ENCODE measurements at regions not wholly inside any gene's neighbourhood (a gene's known extent, or its start where the extent isn't known, plus 50 kb on each side); places are given as distances from the start of the nearest gene placed in this dataset.

- ChIA-PET POLR2A (no interaction called here), CTCF (no interaction called here)
Measured at GRCh38 chr10:10396601-10397000, 621.1 kb upstream of the CELF2 start.

DNA sequence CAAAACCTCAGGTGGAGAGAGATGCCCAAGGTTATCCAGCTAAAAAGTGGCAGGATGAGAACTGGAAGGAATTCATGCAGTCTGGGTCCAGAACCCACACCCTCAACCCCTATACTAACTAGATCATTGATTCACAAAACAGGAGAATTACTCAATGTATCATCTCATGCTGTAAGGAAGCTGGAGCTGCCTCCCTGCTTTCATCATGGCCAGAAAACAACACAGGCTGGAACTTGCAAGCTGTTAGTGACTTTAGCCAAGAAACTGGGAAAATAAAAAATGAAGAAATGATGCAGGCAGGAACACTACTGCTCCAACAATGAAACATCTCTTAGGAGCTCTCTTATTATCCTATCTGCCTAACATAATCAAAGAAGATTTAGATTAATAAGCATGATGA lies 619.8 kb upstream of the CELF2 start:
- CTCF ChIA-PET: no interaction called here
- POLR2A ChIA-PET: no interaction called here

DNA sequence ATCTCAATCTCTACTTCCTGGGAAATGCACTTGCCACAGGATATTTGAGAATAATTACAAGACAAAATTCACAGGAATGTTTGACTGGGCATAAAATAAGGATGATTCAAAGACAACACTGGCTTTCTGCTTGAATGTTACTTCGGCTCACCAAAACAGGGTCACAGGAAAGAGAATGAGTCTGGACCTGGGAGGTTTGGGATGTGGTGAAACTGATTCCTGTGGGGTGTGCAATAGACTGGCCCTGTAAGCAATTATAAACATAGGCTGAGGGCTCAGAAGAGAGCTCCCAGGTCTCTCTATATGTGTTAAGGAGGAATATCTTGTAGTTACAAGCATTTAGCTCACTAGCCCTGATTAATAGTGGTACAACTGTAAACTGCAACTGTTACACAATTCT lies 613.9 kb upstream of the CELF2 start:
- ChIA-PET POLR2A (no interaction called here), CTCF (no interaction called here)

- ChIA-PET CTCF (no interaction called here), POLR2A (no interaction called here)
Measured at GRCh38 chr10:10417671-10418070, 600.0 kb upstream of the CELF2 start.

GRCh38 chr10:10418387-10418786 lies 599.3 kb upstream of the CELF2 start:
- ChIA-PET POLR2A (no interaction called here), CTCF (no interaction called here)

GRCh38 chr10:10421071-10421470 lies 596.6 kb upstream of the CELF2 start:
- POLR2A ChIA-PET: no interaction called here
- CTCF ChIA-PET: no interaction called here

- CTCF ChIA-PET: no interaction called here
- POLR2A ChIA-PET: no interaction called here
Measured at GRCh38 chr10:10431422-10432066, 586.1 kb upstream of the CELF2 start.

DNA sequence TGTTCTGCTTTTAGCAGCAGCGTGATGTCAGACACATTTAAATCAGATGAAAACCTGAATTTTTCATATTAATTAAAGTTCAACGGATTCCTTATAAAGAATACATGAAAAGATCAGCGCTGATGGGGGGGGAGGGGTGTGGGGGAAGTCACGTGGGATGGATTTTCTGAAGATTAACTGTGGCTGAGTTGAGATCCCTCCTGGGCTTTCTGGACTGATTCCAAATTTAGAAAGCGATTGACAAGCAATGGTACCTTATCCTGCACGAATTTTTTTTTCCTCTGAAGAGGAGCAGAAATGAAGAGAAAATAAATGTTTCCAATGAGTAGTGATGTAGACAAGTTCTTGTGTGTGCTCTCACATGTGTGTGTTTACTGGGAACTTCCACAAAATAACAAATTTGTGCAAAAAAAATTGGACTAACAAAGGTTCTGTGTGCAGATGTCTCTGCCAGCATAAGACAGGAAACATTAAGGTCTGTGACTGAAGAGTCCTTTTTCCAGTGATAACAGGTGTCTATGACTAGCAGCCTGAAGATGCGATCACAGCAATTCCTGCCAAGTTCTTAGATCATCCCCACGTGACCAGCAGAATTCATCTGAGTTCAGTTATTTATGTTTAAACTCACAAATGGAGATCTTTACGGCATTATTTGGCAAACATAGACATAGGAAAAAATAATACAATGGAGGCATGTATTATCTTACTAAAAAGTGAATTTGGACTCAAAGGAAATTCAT lies 585.2 kb upstream of the CELF2 start:
- POLR2A ChIA-PET: no interaction called here
- CTCF ChIA-PET: no interaction called here

- CTCF ChIA-PET: interaction anchor here (0.7 kb wide), 1 partner anchor 191 kb away, joined by 7 read pairs; no protein-coding TSS in a partner anchor
Measured at GRCh38 chr10:10434312-10434711, 583.4 kb upstream of the CELF2 start.

GRCh38 chr10:10437886-10438285 lies 579.8 kb upstream of the CELF2 start:
- CTCF ChIA-PET: no interaction called here
- POLR2A ChIA-PET: no interaction called here

More at GRCh38 chr10:10434312-10434711, 583.4 kb upstream of the CELF2 start:
- POLR2A ChIA-PET: no interaction called here

DNA sequence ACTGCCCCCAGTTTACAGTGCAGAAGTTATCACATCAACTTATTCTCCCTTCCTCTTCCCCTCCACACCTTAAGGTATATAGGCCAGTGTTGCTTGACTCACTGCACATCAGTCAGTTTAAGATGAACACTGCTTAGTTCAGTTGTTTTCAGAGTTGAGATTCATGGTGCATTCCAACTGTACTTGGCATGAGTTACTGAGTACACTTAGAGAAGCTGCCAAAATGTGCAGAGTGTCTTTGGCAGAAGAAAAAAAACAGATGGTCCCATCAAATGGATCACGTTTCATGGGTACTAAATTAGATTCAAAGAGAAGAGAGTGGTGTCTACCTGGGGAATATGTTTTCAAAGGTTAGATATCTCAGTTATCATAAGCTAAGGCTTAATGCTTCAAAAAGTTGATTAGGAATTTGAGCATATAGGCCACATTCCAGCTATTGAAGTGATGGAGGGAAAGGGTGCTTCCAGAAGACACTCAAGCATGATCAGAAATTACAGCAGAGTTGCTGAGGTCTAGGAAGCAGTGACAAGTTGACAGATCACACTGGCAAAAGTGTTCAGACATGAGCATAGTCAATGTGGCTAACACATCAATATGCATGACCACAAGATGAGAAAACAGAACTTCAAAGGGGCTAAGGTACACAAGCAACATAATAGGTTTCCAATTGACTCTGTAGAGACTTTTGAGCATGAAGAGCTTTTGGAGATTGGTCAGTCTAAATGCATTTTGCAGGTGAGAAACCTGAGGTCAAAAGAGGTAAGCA lies 579.2 kb upstream of the CELF2 start:
- ChIA-PET CTCF (no interaction called here), POLR2A (no interaction called here)

DNA sequence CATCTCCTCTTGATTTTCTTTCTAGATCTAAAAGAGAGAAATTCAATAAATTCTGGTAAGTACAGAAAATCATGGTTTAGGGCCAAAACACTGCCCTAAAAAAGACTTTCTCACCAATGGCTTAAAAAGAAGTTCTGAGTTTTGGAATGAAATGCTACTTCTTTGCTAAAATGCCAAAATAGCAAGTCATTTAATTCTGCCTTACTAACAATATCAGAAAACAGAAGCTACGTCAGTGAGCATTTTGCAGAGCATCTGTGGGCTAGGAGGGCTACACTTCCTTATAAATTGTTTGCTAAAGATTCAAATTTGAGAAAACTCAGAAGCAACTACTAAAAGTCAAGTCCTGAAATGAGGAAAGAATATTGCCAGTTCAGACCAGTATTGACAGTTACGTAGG lies 560.8 kb upstream of the CELF2 start:
- CTCF ChIA-PET: no interaction called here

DNA sequence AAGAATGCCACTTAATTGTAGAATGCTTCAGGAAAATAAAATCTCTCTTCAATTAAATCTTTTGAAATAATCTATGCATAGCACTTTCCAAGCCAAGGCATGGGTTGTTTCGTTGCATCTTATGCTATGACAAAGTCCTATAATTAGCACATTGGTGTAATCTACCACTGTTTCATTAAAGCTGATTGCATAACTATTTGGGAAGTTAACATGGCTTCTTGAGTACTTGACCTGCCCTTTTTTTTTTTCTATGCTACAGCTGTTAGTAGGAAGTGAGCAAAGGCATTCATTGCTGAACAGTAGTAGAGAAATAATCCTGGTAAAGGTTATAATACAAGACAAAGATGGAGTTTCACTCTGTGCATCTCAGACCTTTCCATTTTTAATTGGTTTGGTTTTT lies 557.2 kb upstream of the CELF2 start:
- ChIA-PET CTCF (no interaction called here), POLR2A (no interaction called here)

More for the DNA sequence above, 560.8 kb upstream of the CELF2 start:
- POLR2A ChIA-PET: no interaction called here

DNA sequence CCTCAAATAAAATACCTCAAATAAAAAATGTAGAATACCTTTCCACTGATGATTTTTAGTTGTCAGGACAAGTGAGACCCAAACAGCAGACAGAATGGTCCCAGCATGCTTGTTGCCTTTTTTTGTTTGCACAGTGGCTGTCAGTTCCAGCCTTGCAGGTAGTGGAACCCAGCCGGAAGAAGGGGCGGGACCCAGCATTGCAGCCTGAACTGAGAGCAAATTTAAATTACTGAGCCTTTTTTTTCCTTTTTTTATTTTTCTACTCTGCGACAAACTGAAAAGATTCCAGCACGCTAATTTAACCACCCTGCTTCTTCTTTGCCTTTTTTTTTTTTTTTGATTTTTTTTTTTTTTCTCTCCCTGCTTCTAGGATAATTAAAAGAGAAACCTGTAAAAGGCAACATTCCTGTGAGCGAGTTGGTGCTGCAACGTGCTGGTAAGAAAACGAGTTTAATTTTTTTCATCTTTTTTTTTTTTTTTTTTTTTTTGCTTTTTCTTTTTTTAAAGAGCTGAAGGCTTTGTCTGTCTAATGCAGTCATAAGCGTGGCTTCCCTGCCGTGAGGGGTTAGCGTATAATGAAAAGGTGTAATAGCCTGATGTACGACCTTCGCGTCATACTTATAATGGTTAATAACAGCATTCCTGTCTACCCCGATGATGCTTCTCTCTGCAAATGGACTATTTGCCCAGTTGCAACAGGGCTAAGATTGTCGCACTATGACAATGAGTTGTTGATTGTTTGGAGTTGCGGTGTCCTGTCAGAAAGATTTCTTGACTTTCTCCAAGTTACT lies 555.3 kb upstream of the CELF2 start:
- ChIA-PET POLR2A (no interaction called here), CTCF (no interaction called here)

GRCh38 chr10:10471758-10472157 lies 545.9 kb upstream of the CELF2 start:
- POLR2A ChIA-PET: no interaction called here
- CTCF ChIA-PET: no interaction called here

- ChIA-PET POLR2A (no interaction called here), CTCF (no interaction called here)
Measured at GRCh38 chr10:10475812-10476211, 541.9 kb upstream of the CELF2 start.

GRCh38 chr10:10477844-10478243 lies 539.8 kb upstream of the CELF2 start:
- CTCF ChIA-PET: interaction anchor here (0.7 kb wide), 1 partner anchor 778 kb away, joined by 3 read pairs; no protein-coding TSS in a partner anchor
- POLR2A ChIA-PET: no interaction called here

- POLR2A ChIA-PET: no interaction called here
- CTCF ChIA-PET: no interaction called here
Measured at GRCh38 chr10:10479465-10479864, 538.2 kb upstream of the CELF2 start.

DNA sequence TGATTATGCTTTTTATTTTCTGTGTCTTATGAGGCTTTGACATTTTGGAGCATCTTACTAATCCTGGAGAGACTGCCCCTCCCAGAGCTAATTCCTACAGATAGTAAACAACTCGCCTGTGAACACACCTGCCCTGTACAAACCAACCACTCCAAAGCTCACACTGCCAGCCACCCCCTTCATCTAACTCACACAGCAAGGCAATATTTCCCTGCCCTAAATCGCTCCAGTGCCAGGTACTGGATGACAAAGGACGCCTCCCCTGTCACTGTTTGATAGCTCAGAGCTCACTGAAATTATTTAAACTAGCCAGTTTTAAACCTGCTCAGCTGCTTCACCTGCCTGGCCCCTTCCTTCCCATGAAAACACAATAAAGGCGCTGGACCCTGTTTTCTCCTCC lies 535.1 kb upstream of the CELF2 start:
- POLR2A ChIA-PET: no interaction called here
- CTCF ChIA-PET: no interaction called here

DNA sequence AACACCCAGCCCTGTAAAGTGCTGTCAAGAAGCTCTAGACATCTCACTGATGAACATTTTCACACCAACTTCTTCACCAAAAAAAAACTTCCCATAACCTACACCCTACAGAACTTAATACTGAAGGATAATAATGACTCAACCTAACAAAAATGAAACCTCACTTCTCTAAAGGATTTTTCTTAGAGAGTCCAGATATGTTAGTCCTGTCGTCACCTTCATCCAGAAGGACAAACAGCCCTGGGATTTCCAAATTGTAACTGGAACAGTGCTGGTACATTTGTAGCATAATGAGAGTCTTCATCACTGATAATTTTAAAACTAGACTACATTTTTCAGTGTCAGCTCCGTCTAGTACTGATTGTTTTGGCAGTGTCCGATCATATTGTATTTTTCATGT lies 528.6 kb upstream of the CELF2 start:
- ChIA-PET POLR2A (no interaction called here), CTCF (no interaction called here)
